ENCODE measurements at regions not wholly inside any gene's neighbourhood (a gene's known extent, or its start where the extent isn't known, plus 50 kb on each side); places are given as distances from the start of the nearest gene placed in this dataset.

GRCh38 chr7:157467496-157468212 lies 130.8 kb downstream of the DNAJB6 start:
- H3K4me3 Mint-ChIP-seq (ENCODE audit: low read depth), result no peak overlapping the region
- no peak overlapping the region for H3K27ac Mint-ChIP-seq
- peaks cover 16% of the 10 kb centered on the region for H3K4me1 Mint-ChIP-seq (ENCODE audit: low read depth)
- H3K27me3 Mint-ChIP-seq (ENCODE audit: low read depth), result peaks cover 9% of the 10 kb centered on the region
- DNase-seq (ENCODE audit: low spot score), result no peak
- intact Hi-C loops (cut with micrococcal nuclease), result no loop called here
- peaks cover 9% of the 10 kb centered on the region for H3K9me3 Mint-ChIP-seq
- peaks cover 8% of the 10 kb centered on the region for H3K36me3 Mint-ChIP-seq (ENCODE audit: low read depth)

- no peak for DNase-seq (ENCODE audit: low spot score)
- Mint-ChIP-seq H3K9me3 (peaks cover 17% of the 10 kb centered on the region), H3K4me3 (ENCODE audit: low read depth) (no peak overlapping the region), H3K36me3 (ENCODE audit: low read depth) (peaks cover 16% of the 10 kb centered on the region), H3K27me3 (ENCODE audit: low read depth) (peaks cover 9% of the 10 kb centered on the region), H3K27ac (no peak overlapping the region), H3K4me1 (ENCODE audit: low read depth) (peaks cover 19% of the 10 kb centered on the region)
- intact Hi-C loops (cut with micrococcal nuclease), result no loop called here
These were observed 131.7 kb downstream of the DNAJB6 start for GRCh38 chr7:157468221-157469111.

- intact Hi-C loops (cut with micrococcal nuclease), result no loop called here
- H3K4me1 Mint-ChIP-seq (ENCODE audit: low read depth), result peaks cover 19% of the 10 kb centered on the region
- H3K36me3 Mint-ChIP-seq (ENCODE audit: low read depth), result peaks cover 22% of the 10 kb centered on the region
- H3K27ac Mint-ChIP-seq, result no peak overlapping the region
- H3K9me3 Mint-ChIP-seq, result peaks cover 23% of the 10 kb centered on the region
- no peak for DNase-seq (ENCODE audit: low spot score)
- no peak overlapping the region for H3K4me3 Mint-ChIP-seq (ENCODE audit: low read depth)
- H3K27me3 Mint-ChIP-seq (ENCODE audit: low read depth), result peaks cover 9% of the 10 kb centered on the region
These were observed 132.6 kb downstream of the DNAJB6 start for GRCh38 chr7:157469181-157470016.

GRCh38 chr7:157470017-157470322 lies 133.2 kb downstream of the DNAJB6 start:
- Mint-ChIP-seq H3K36me3 (ENCODE audit: low read depth) (peaks cover 27% of the 10 kb centered on the region), H3K4me3 (ENCODE audit: low read depth) (no peak overlapping the region), H3K27me3 (ENCODE audit: low read depth) (peaks cover 6% of the 10 kb centered on the region), H3K4me1 (ENCODE audit: low read depth) (peaks cover 19% of the 10 kb centered on the region), H3K27ac (no peak overlapping the region), H3K9me3 (peaks cover 27% of the 10 kb centered on the region)
- intact Hi-C loops (cut with micrococcal nuclease), result no loop called here
- DNase-seq (ENCODE audit: low spot score), result no peak

GRCh38 chr7:157470701-157471131 lies 133.9 kb downstream of the DNAJB6 start:
- H3K27ac Mint-ChIP-seq, result peak overlapping the region; percentile 83
- peaks cover 31% of the 10 kb centered on the region for H3K9me3 Mint-ChIP-seq
- H3K36me3 Mint-ChIP-seq (ENCODE audit: low read depth), result peaks cover 32% of the 10 kb centered on the region
- no peak overlapping the region for H3K4me3 Mint-ChIP-seq (ENCODE audit: low read depth)
- peaks cover 6% of the 10 kb centered on the region for H3K27me3 Mint-ChIP-seq (ENCODE audit: low read depth)
- intact Hi-C loops (cut with micrococcal nuclease), result no loop called here
- H3K4me1 Mint-ChIP-seq (ENCODE audit: low read depth), result peaks cover 19% of the 10 kb centered on the region
- DNase-seq (ENCODE audit: low spot score), result no peak

GRCh38 chr7:157471259-157472125 lies 134.7 kb downstream of the DNAJB6 start:
- DNase-seq (ENCODE audit: low spot score), result peak; percentile 41
- peaks cover 32% of the 10 kb centered on the region for H3K9me3 Mint-ChIP-seq
- peak overlapping the region; percentile 83 for H3K27ac Mint-ChIP-seq
- H3K27me3 Mint-ChIP-seq (ENCODE audit: low read depth), result peaks cover under 1% of the 10 kb centered on the region
- peaks cover 22% of the 10 kb centered on the region for H3K4me1 Mint-ChIP-seq (ENCODE audit: low read depth)
- peak overlapping the region; percentile 47 for H3K4me3 Mint-ChIP-seq (ENCODE audit: low read depth)
- H3K36me3 Mint-ChIP-seq (ENCODE audit: low read depth), result peaks cover 34% of the 10 kb centered on the region
- intact Hi-C loops (cut with micrococcal nuclease), result no loop called here

GRCh38 chr7:157472311-157473050 lies 135.7 kb downstream of the DNAJB6 start:
- Mint-ChIP-seq H3K36me3 (ENCODE audit: low read depth) (peaks cover 34% of the 10 kb centered on the region), H3K4me3 (ENCODE audit: low read depth) (no peak overlapping the region), H3K27ac (no peak overlapping the region), H3K27me3 (ENCODE audit: low read depth) (no peaks in the 10 kb centered on the region), H3K9me3 (peaks cover 32% of the 10 kb centered on the region), H3K4me1 (ENCODE audit: low read depth) (peaks cover 26% of the 10 kb centered on the region)
- intact Hi-C loops (cut with micrococcal nuclease), result no loop called here
- DNase-seq (ENCODE audit: low spot score), result no peak

GRCh38 chr7:157473051-157473569 lies 136.3 kb downstream of the DNAJB6 start:
- H3K9me3 Mint-ChIP-seq, result peaks cover 32% of the 10 kb centered on the region
- no peak overlapping the region for H3K27ac Mint-ChIP-seq
- H3K4me3 Mint-ChIP-seq (ENCODE audit: low read depth), result no peak overlapping the region
- peaks cover 29% of the 10 kb centered on the region for H3K4me1 Mint-ChIP-seq (ENCODE audit: low read depth)
- H3K27me3 Mint-ChIP-seq (ENCODE audit: low read depth), result no peaks in the 10 kb centered on the region
- intact Hi-C loops (cut with micrococcal nuclease), result no loop called here
- no peak for DNase-seq (ENCODE audit: low spot score)
- peaks cover 34% of the 10 kb centered on the region for H3K36me3 Mint-ChIP-seq (ENCODE audit: low read depth)

GRCh38 chr7:157474685-157475084 lies 137.9 kb downstream of the DNAJB6 start:
- Mint-ChIP-seq H3K36me3 (ENCODE audit: low read depth) (peaks cover 34% of the 10 kb centered on the region), H3K4me3 (ENCODE audit: low read depth) (no peak overlapping the region), H3K27ac (no peak overlapping the region), H3K4me1 (ENCODE audit: low read depth) (peaks cover 40% of the 10 kb centered on the region), H3K27me3 (ENCODE audit: low read depth) (no peaks in the 10 kb centered on the region), H3K9me3 (peaks cover 32% of the 10 kb centered on the region)
- intact Hi-C loops (cut with micrococcal nuclease), result no loop called here
- no peak for DNase-seq (ENCODE audit: low spot score)

GRCh38 chr7:157475095-157475494 lies 138.3 kb downstream of the DNAJB6 start:
- Mint-ChIP-seq H3K27ac (no peak overlapping the region), H3K27me3 (ENCODE audit: low read depth) (no peaks in the 10 kb centered on the region), H3K4me3 (ENCODE audit: low read depth) (no peak overlapping the region), H3K4me1 (ENCODE audit: low read depth) (peaks cover 40% of the 10 kb centered on the region), H3K9me3 (peaks cover 32% of the 10 kb centered on the region), H3K36me3 (ENCODE audit: low read depth) (peaks cover 34% of the 10 kb centered on the region)
- intact Hi-C loops (cut with micrococcal nuclease), result no loop called here
- DNase-seq (ENCODE audit: low spot score), result no peak

GRCh38 chr7:157475601-157476000 lies 138.8 kb downstream of the DNAJB6 start:
- intact Hi-C loops (cut with micrococcal nuclease), result no loop called here
- Mint-ChIP-seq H3K9me3 (peaks cover 32% of the 10 kb centered on the region), H3K27ac (no peak overlapping the region), H3K4me1 (ENCODE audit: low read depth) (peaks cover 39% of the 10 kb centered on the region), H3K4me3 (ENCODE audit: low read depth) (no peak overlapping the region), H3K27me3 (ENCODE audit: low read depth) (no peaks in the 10 kb centered on the region), H3K36me3 (ENCODE audit: low read depth) (peaks cover 34% of the 10 kb centered on the region)
- no peak for DNase-seq (ENCODE audit: low spot score)
